K562 (cell line): ENCODE measurements at regions not wholly inside any gene's neighbourhood (a gene's known extent, or its start where the extent isn't known, plus 50 kb on each side); places are given as distances from the start of the nearest gene placed in this dataset.

Source experiments
- ILF3 ChIP-seq: fragments of 450-650 bp; IDR thresholded peaks from 2 replicates; pipeline ENCODE4 v1.6.1; 2018; ENCODE audit warnings: antibody characterized with exemption, mild to moderate bottlenecking, moderate library complexity, borderline replicate concordance
- PHF8 ChIP-seq: fragments of 200-600 bp; sonication (generic); IDR thresholded peaks from 2 replicates; pipeline ENCODE4 v1.6.1; 2012; ENCODE audit warnings: mixed run types, mild to moderate bottlenecking, inconsistent platforms, low read length, moderate library complexity, borderline replicate concordance
- POLR2AphosphoS5 ChIP-seq: IDR thresholded peaks from 2 replicates; pipeline ENCODE4 v1.6.1; 2011; ENCODE audit warnings: mild to moderate bottlenecking, low read depth, low read length, moderate library complexity; ENCODE audit not compliant: control insufficient read depth, insufficient read depth
- SMARCA5 ChIP-seq: fragments of 450-650 bp; IDR thresholded peaks from 2 replicates; pipeline ENCODE4 v1.6.1; 2016
- XRCC5 ChIP-seq: fragments of 200-400 bp; formaldehyde crosslinking; IDR thresholded peaks from 2 replicates; pipeline ENCODE4 v1.6.1; 2017; ENCODE audit warnings: low read depth, mild to moderate bottlenecking, low read length
- ZNF644 ChIP-seq: fragments of 200-800 bp; sonication (Bioruptor generic); IDR thresholded peaks from 2 replicates; pipeline ENCODE4 v1.6.1; 2016; ENCODE audit warnings: low read depth, missing genetic modification characterization, missing compliant biosample characterization
- ZNF77 ChIP-seq: fragments of 250-450 bp; sonication (Bioruptor Pico); IDR thresholded peaks from 2 replicates; pipeline ENCODE4 v1.5.0; 2020
- TF ChIP-seq, protein P1 (sequence below): sonication (generic); formaldehyde crosslinking; IDR thresholded peaks from 2 replicates; pipeline ENCODE4 v1.5.0; 2020; ENCODE audit warnings: missing genetic modification reagents
- TF ChIP-seq, protein P2 (sequence below), 2 experiments: fragments of 450-650 bp; formaldehyde crosslinking in 1 of 2; IDR thresholded peaks; 2 replicates each; pipeline versions ENCODE4 v1.4.0 to v1.6.1; 2014 to 2020; ENCODE audit warnings: mild to moderate bottlenecking in 2 of 2, borderline replicate concordance in 1 of 2, low read depth in 1 of 2

DNA sequence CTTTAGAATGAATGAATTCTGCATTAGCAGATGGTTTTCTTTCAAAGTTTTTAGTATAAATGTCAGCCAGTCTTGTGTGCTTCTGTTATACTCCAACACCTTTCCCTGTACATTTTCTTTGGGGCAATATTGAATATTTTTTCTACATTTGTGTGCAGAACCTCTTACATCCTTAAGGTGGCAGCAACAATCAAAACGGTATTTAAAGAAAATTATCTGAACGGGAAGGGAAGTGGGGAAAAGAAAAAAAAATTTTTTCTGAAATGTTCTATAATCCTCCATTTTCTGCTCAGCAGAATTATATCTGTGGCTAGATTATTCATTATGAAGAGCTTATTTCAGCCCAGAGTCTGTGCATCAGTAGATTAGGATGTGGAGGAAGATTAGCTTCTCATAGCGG, 347.3 kb upstream of the RAG2 start:
- no peak for TF ChIP-seq PHF8
- TF ChIP-seq ZNF644 (tag), result no peak
- no peak for TF ChIP-seq POLR2AphosphoS5
- no peak for TF ChIP-seq SMARCA5
- TF ChIP-seq, protein P1, sequence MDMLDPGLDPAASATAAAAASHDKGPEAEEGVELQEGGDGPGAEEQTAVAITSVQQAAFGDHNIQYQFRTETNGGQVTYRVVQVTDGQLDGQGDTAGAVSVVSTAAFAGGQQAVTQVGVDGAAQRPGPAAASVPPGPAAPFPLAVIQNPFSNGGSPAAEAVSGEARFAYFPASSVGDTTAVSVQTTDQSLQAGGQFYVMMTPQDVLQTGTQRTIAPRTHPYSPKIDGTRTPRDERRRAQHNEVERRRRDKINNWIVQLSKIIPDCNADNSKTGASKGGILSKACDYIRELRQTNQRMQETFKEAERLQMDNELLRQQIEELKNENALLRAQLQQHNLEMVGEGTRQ (CRISPR knock-in tag), result no peak
- TF ChIP-seq ZNF77 (CRISPR knock-in tag), result no peak
- no peak for TF ChIP-seq XRCC5
- TF ChIP-seq, protein P2, sequence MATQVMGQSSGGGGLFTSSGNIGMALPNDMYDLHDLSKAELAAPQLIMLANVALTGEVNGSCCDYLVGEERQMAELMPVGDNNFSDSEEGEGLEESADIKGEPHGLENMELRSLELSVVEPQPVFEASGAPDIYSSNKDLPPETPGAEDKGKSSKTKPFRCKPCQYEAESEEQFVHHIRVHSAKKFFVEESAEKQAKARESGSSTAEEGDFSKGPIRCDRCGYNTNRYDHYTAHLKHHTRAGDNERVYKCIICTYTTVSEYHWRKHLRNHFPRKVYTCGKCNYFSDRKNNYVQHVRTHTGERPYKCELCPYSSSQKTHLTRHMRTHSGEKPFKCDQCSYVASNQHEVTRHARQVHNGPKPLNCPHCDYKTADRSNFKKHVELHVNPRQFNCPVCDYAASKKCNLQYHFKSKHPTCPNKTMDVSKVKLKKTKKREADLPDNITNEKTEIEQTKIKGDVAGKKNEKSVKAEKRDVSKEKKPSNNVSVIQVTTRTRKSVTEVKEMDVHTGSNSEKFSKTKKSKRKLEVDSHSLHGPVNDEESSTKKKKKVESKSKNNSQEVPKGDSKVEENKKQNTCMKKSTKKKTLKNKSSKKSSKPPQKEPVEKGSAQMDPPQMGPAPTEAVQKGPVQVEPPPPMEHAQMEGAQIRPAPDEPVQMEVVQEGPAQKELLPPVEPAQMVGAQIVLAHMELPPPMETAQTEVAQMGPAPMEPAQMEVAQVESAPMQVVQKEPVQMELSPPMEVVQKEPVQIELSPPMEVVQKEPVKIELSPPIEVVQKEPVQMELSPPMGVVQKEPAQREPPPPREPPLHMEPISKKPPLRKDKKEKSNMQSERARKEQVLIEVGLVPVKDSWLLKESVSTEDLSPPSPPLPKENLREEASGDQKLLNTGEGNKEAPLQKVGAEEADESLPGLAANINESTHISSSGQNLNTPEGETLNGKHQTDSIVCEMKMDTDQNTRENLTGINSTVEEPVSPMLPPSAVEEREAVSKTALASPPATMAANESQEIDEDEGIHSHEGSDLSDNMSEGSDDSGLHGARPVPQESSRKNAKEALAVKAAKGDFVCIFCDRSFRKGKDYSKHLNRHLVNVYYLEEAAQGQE (IDR thresholded peaks at IDR 0.05; ENCODE audit: borderline replicate concordance), result no peak
- TF ChIP-seq, protein P2 (CRISPR knock-in tag; IDR thresholded peaks at IDR 0.05; ENCODE audit: low read depth), result no peak
- no peak for TF ChIP-seq ILF3
